CD4-positive, alpha-beta T cell (primary cell): ENCODE measurements at regions not wholly inside any gene's neighbourhood (a gene's known extent, or its start where the extent isn't known, plus 50 kb on each side); places are given as distances from the start of the nearest gene placed in this dataset.

Experiments used
- ATAC-seq: fragments of 200-7000 bp; cut with Tn5 transposase; one replicate; pipeline ENCODE4 v1.10.0; 2022; ENCODE audit warnings: mild to moderate bottlenecking; ENCODE audit not compliant: poor library complexity
- CTCF ChIA-PET: fragments of 350-600 bp; sonication (Branson Sonifier 250); formaldehyde crosslinking; loops from one replicate; lab custom pipeline; 2021; ENCODE audit warnings: antibody characterized with exemption, inconsistent platforms; lab: Charles Lee
- POLR2A ChIA-PET: fragments of 350-600 bp; sonication (Branson Sonifier 250); formaldehyde crosslinking; loops from one replicate; lab custom pipeline; 2021; ENCODE audit warnings: antibody characterized with exemption, inconsistent platforms; lab: Charles Lee
- DNase-seq, 14 experiments: peaks; one replicate each; pipeline ENCODE4 v3.0.0-alpha.2; 2013 to 2020; ENCODE audit warnings: mixed read lengths in 2 of 14
- H3K27ac ChIP-seq, 2 donors: one replicate each; pipeline versions ENCODE4 v1.5.1 to v1.7.0; 2013; ENCODE audit warnings: low read length in 2 of 2, low read depth in 1 of 2, mild to moderate bottlenecking in 1 of 2
- H3K27me3 ChIP-seq, 2 experiments: 1 replicate in 1 of 2; 2 replicates in 1 of 2; pipeline versions ENCODE4 v1.6.1 to v1.7.0; 2013; ENCODE audit warnings: low read length in 2 of 2, control low read depth in 1 of 2, mild to moderate bottlenecking in 1 of 2, moderate library complexity in 1 of 2; ENCODE audit not compliant: insufficient read depth in 2 of 2, control insufficient read depth in 1 of 2
- H3K36me3 ChIP-seq: one replicate; pipeline ENCODE4 v1.6.1; 2013; ENCODE audit warnings: low read length, control low read depth; ENCODE audit not compliant: insufficient read depth
- H3K4me1 ChIP-seq: one replicate; pipeline ENCODE4 v1.6.1; 2013; ENCODE audit warnings: low read length, control low read depth; ENCODE audit not compliant: insufficient read depth
- H3K4me3 ChIP-seq: one replicate; pipeline ENCODE4 v1.5.1; 2013; ENCODE audit warnings: mild to moderate bottlenecking, low read length, moderate library complexity
- H3K9me3 ChIP-seq, 2 experiments: 1 replicate in 1 of 2; 2 replicates in 1 of 2; pipeline versions ENCODE4 v1.6.1 to v1.7.0; 2013; ENCODE audit warnings: low read length in 2 of 2, mild to moderate bottlenecking in 2 of 2, control low read depth in 1 of 2, moderate library complexity in 1 of 2; ENCODE audit not compliant: control insufficient read depth in 1 of 2, insufficient read depth in 1 of 2
- H3K27ac Mint-ChIP-seq: one replicate; pipeline ENCODE4 v1.8.0; 2020; ENCODE audit warnings: mixed read lengths
- H3K27me3 Mint-ChIP-seq: one replicate; pipeline ENCODE4 v1.8.0; 2021; ENCODE audit warnings: mixed read lengths
- H3K36me3 Mint-ChIP-seq: one replicate; pipeline ENCODE4 v1.8.0; 2021; ENCODE audit warnings: low read depth, mixed read lengths
- H3K4me1 Mint-ChIP-seq: one replicate; pipeline ENCODE4 v1.8.0; 2021; ENCODE audit warnings: low read depth, mixed read lengths
- H3K4me3 Mint-ChIP-seq: one replicate; pipeline ENCODE4 v1.8.0; 2020; ENCODE audit warnings: mild to moderate bottlenecking, mixed read lengths
- H3K9me3 Mint-ChIP-seq: one replicate; pipeline ENCODE4 v1.8.0; 2020; ENCODE audit warnings: mixed read lengths
- CTCF ChIP-seq: fragments of 200-600 bp; IDR thresholded peaks from one replicate; pipeline ENCODE4 v1.8.0; 2022; ENCODE audit warnings: antibody characterized with exemption, mild to moderate bottlenecking
- intact Hi-C, 2 experiments: fragments of 100-400 bp; cut with DNase I in 1 of 2; cut with micrococcal nuclease in 1 of 2; formaldehyde crosslinking; loops; one replicate each; pipeline versions ENCODE4 v1.15.1 to v1.9.0; 2023 to 2025; cut with DNase I, micrococcal nuclease

GRCh38 chr9:135275571-135276289 is 188.3 kb downstream of the OLFM1 start:
- H3K27ac ChIP-seq: no peak overlapping the region
- H3K36me3 ChIP-seq: no peaks in the 10 kb centered on the region
- no peak for ATAC-seq
- DNase-seq: no peak
- Mint-ChIP-seq H3K9me3 (no peaks in the 10 kb centered on the region), H3K36me3 (no peaks in the 10 kb centered on the region), H3K27ac (no peak overlapping the region), H3K4me3 (no peak overlapping the region), H3K27me3 (peaks cover 13% of the 10 kb centered on the region), H3K4me1 (no peaks in the 10 kb centered on the region)
- POLR2A ChIA-PET: no interaction called here
- H3K4me3 ChIP-seq: no peak overlapping the region
- no peaks in the 10 kb centered on the region for H3K27me3 ChIP-seq
- CTCF ChIA-PET: no interaction called here
- H3K4me1 ChIP-seq: no peaks in the 10 kb centered on the region
- no peak for TF ChIP-seq CTCF
- H3K9me3 ChIP-seq: peaks cover 0 to 7% of the 10 kb centered on the region in 2 experiments
- intact Hi-C loops: no loop called here

GRCh38 chr9:135277219-135278201 is 190.0 kb downstream of the OLFM1 start:
- Mint-ChIP-seq H3K4me1 (no peaks in the 10 kb centered on the region), H3K36me3 (no peaks in the 10 kb centered on the region), H3K4me3 (no peak overlapping the region), H3K27ac (no peak overlapping the region), H3K27me3 (no peaks in the 10 kb centered on the region), H3K9me3 (no peaks in the 10 kb centered on the region)
- no peak for TF ChIP-seq CTCF
- peaks cover 0 to 4% of the 10 kb centered on the region in 2 experiments for H3K27me3 ChIP-seq
- CTCF ChIA-PET: interaction anchor here (0.6 kb wide), 1 partner anchor 171 kb away, joined by 3 read pairs; no protein-coding TSS in a partner anchor
- no peak overlapping the region for H3K4me3 ChIP-seq
- intact Hi-C loops: no loop called here
- no peaks in the 10 kb centered on the region for H3K4me1 ChIP-seq
- no peak overlapping the region for H3K27ac ChIP-seq
- no peaks in the 10 kb centered on the region for H3K36me3 ChIP-seq
- no peak for DNase-seq
- peaks cover 0 to 8% of the 10 kb centered on the region in 2 experiments for H3K9me3 ChIP-seq
- ATAC-seq: no peak
- POLR2A ChIA-PET: no interaction called here

- Histone ChIP-seq H3K27ac (no peak overlapping the region), H3K4me1 (no peaks in the 10 kb centered on the region), H3K36me3 (no peaks in the 10 kb centered on the region), H3K4me3 (no peak overlapping the region), H3K27me3 (peaks cover 0 to 4% of the 10 kb centered on the region in 2 experiments), H3K9me3 (peaks cover 0 to 8% of the 10 kb centered on the region in 2 experiments)
- ChIA-PET POLR2A (no interaction called here), CTCF (no interaction called here)
- H3K27me3 Mint-ChIP-seq: no peaks in the 10 kb centered on the region
- H3K9me3 Mint-ChIP-seq: no peaks in the 10 kb centered on the region
- intact Hi-C loops: no loop called here
- no peak for TF ChIP-seq CTCF
- H3K4me1 Mint-ChIP-seq: no peaks in the 10 kb centered on the region
- H3K27ac Mint-ChIP-seq: no peak overlapping the region
- no peak overlapping the region for H3K4me3 Mint-ChIP-seq
- H3K36me3 Mint-ChIP-seq: no peaks in the 10 kb centered on the region
- ATAC-seq (no peak), DNase-seq (no peak)
Observed at GRCh38 chr9:135278586-135278985, 191.1 kb downstream of the OLFM1 start.
